Stomach (tissue), 8 donors: ENCODE measurements at regions not wholly inside any gene's neighbourhood (a gene's known extent, or its start where the extent isn't known, plus 50 kb on each side); places are given as distances from the start of the nearest gene placed in this dataset.

Experiments used
- DNase-seq, 2 donors: peaks; one replicate each; pipeline versions ENCODE4 v3.0.0 to v3.0.0-alpha.2; 2013 to 2019
- H3K27ac ChIP-seq, 5 donors: fragments of 200-600 bp in 4 of 5; sonication (generic) in 4 of 5; one replicate each; pipeline ENCODE4 v1.5.1; 2013 to 2019; ENCODE audit warnings: mild to moderate bottlenecking in 1 of 5, moderate library complexity in 1 of 5
- H3K27me3 ChIP-seq, 3 donors: fragments of 200-600 bp; sonication (generic); one replicate each; pipeline ENCODE4 v1.5.1; 2017 to 2019; ENCODE audit warnings: mixed run types in 1 of 3
- H3K36me3 ChIP-seq, 4 donors: fragments of 200-600 bp; sonication (generic); 1 replicate in 3 of 4; 2 replicates in 1 of 4; pipeline ENCODE4 v1.5.1; 2016 to 2019
- H3K4me1 ChIP-seq, 4 donors: fragments of 200-600 bp; sonication (generic); one replicate each; pipeline ENCODE4 v1.5.1; 2016 to 2019
- H3K4me3 ChIP-seq, 4 donors: fragments of 200-600 bp; sonication (generic) in 3 of 4; one replicate each; pipeline ENCODE4 v1.5.1; 2016 to 2019; ENCODE audit warnings: mild to moderate bottlenecking in 1 of 4
- H3K9me3 ChIP-seq, 4 donors: fragments of 200-600 bp; sonication (generic); one replicate each; pipeline ENCODE4 v1.5.1; 2016 to 2019
- EP300 ChIP-seq: sonication (generic); formaldehyde crosslinking; IDR thresholded peaks from one replicate; pipeline ENCODE4 v1.6.1; 2017; ENCODE audit warnings: antibody characterized with exemption
- POLR2A ChIP-seq, 4 donors: fragments of 450-650 bp; IDR thresholded peaks; one replicate each; pipeline ENCODE4 v1.6.1; 2016; ENCODE audit warnings: antibody characterized with exemption in 4 of 4, control low read depth in 2 of 4, mild to moderate bottlenecking in 1 of 4, moderate library complexity in 1 of 4
- POLR2AphosphoS5 ChIP-seq, 3 donors: sonication (generic); formaldehyde crosslinking; IDR thresholded peaks; one replicate each; pipeline ENCODE4 v1.6.1; 2016; ENCODE audit warnings: antibody characterized with exemption in 3 of 3
- WGBS, 5 donors: extraction: QIAGEN DNeasy Blood & Tissue Kit in 3 of 5; methylation state at CpG; one replicate each; pipeline versions ENCODE4 v1.1.5 to v1.1.7; 2013 to 2018; 5-methylcytosine and 5-hydroxymethylcytosine counted together
- intact Hi-C: fragments of 100-400 bp; cut with DNase I; formaldehyde crosslinking; loops from one replicate; pipeline ENCODE4 v1.15.1; 2023; ENCODE audit warnings: low total_unique reads
- TF ChIP-seq, protein P1 (sequence below), 7 experiments: fragments of 450-650 bp in 4 of 7; fragments of 200-600 bp in 3 of 7; sonication (generic) in 3 of 7; IDR thresholded peaks; one replicate each; pipeline ENCODE4 v1.5.1; 2016 to 2019; ENCODE audit warnings: antibody characterized with exemption in 7 of 7, control low read depth in 2 of 7, mild to moderate bottlenecking in 1 of 7
- donor health status: healthy with polysubstance abuse.
- donor health status: Bipolar disorder and iron deficiency.
- donor health status: healthy.

DNA sequence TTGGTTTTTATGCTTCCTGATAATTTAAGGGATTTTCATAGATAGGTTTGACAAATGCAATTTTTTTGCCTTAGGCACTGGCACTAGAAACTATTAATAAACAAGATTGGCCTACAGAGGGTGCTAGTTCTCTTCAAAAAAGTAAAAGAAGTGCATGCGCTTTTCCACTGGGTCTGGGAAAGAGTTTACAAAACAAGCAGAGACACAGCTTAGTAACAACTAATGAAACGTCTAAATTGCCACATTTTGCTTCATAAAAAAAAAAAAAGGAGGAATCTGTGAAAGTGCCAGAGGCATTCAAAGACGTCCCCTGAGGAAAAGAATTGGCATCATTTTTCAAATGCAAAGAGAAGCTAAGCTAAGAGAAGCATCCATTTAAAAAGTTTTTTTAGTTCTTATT is 58.3 kb upstream of the EEA1 start:
- DNase-seq, result peak in 1 of 2 donors; percentile 87
- Histone ChIP-seq H3K27ac (peak overlapping the region in 3 of 5 donors; percentile 58 to 75 (median 67)), H3K36me3 (no peaks in the 10 kb centered on the region), H3K4me1 (peaks cover 5 to 25% (median 16%) of the 10 kb centered on the region in 4 donors), H3K9me3 (no peaks in the 10 kb centered on the region), H3K27me3 (no peaks in the 10 kb centered on the region), H3K4me3 (no peak overlapping the region)
- TF ChIP-seq, protein P1, sequence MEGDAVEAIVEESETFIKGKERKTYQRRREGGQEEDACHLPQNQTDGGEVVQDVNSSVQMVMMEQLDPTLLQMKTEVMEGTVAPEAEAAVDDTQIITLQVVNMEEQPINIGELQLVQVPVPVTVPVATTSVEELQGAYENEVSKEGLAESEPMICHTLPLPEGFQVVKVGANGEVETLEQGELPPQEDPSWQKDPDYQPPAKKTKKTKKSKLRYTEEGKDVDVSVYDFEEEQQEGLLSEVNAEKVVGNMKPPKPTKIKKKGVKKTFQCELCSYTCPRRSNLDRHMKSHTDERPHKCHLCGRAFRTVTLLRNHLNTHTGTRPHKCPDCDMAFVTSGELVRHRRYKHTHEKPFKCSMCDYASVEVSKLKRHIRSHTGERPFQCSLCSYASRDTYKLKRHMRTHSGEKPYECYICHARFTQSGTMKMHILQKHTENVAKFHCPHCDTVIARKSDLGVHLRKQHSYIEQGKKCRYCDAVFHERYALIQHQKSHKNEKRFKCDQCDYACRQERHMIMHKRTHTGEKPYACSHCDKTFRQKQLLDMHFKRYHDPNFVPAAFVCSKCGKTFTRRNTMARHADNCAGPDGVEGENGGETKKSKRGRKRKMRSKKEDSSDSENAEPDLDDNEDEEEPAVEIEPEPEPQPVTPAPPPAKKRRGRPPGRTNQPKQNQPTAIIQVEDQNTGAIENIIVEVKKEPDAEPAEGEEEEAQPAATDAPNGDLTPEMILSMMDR (IDR thresholded peaks at IDR 0.05), result peak in 5 of 7 experiments; percentile 31 to 74 (median 60)
- TF ChIP-seq POLR2AphosphoS5 (IDR thresholded peaks at IDR 0.05), result peak in 1 of 3 donors; percentile 13
- no peak for TF ChIP-seq EP300
- 0 to 8% (median 3%) methylated on average over 3 of the region's 3 CpGs for WGBS, 5 donors
- intact Hi-C loops, result loop anchor here (10.0 kb wide), 1 partner anchor 407 kb away; no protein-coding TSS in a partner anchor

DNA sequence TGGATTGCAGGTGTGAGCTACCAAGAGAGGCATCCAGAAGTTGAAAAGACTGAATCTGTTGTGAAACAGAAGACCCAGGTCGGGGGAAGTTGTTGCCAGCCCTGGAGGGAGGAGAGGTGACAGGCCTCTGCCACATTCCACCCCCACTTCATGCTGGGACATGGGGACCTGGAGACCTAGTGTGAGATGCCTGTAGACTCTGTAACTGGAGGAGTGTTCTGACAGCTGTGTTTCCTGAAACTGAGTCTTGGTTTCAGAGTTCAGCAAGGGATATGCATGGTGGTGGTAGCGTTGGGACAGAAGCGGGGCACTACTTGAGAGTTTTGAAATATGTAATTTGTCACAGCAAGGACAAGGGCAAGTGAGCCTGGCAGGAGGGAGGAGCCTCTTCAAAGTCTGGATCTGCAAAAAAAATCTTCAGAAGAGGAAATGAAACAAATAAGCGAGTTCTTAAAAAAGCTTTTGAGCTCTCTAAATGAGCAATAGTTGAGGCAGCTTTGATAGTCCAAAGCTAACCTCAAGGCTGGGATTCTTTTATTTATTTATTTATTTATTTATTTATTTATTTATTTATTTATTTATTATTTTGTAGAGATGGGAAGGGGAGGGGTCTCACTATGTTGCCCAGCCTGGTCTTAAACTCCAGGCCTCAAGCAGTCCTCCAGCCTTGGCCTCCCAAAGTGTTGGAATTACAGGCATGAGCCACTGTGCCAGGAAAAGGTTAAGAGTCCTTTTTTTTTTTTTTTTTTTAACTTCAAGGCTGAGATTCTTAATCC is 58.9 kb upstream of the EEA1 start:
- H3K36me3 ChIP-seq, result no peaks in the 10 kb centered on the region
- peak in 1 of 2 donors; percentile 46 for DNase-seq
- no peaks in the 10 kb centered on the region for H3K27me3 ChIP-seq
- intact Hi-C loops, result loop anchor here (10.0 kb wide), 1 partner anchor 407 kb away; no protein-coding TSS in a partner anchor
- no peak overlapping the region for H3K4me3 ChIP-seq
- peak overlapping the region in 3 of 5 donors; percentile 58 to 75 (median 67) for H3K27ac ChIP-seq
- TF ChIP-seq POLR2A (IDR thresholded peaks at IDR 0.05) (no peak), EP300 (no peak), POLR2AphosphoS5 (IDR thresholded peaks at IDR 0.05) (no peak)
- TF ChIP-seq, protein P1 (IDR thresholded peaks at IDR 0.05), result no peak
- 57 to 75% (median 64%) methylated on average over 4 of the region's 4 CpGs for WGBS, 5 donors
- H3K4me1 ChIP-seq, result peaks cover 5 to 25% (median 16%) of the 10 kb centered on the region in 4 donors
- no peaks in the 10 kb centered on the region for H3K9me3 ChIP-seq

DNA sequence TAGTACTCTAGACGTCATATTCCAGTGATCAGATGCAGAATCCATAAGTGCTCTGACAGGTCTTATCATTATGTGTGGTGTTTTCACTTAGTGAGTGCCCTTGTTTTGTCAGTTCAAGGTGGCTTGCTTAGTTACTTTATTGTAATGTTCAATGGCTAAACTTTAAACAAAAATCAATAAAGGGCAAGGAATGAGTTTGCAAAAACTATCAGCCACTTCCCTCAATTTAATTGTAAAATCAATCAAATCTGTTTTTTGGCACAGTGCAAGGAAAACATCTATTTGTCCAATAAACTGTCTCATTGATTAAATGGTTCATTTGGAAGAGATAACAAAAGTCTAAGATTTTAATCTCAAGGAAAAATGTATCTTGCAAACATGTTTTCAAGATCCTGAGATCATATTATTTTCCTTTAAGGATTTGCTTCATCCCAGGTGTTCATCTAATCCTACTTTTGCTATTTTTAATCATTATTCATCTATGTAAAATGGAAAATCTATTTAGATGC is 59.6 kb upstream of the EEA1 start:
- Histone ChIP-seq H3K27ac (peak overlapping the region in 1 of 5 donors; percentile 75), H3K4me1 (peaks cover 5 to 25% (median 16%) of the 10 kb centered on the region in 4 donors), H3K27me3 (no peaks in the 10 kb centered on the region), H3K9me3 (no peaks in the 10 kb centered on the region), H3K36me3 (no peaks in the 10 kb centered on the region), H3K4me3 (no peak overlapping the region)
- intact Hi-C loops, result loop anchor here (10.0 kb wide), 1 partner anchor 406 kb away; no protein-coding TSS in a partner anchor
- WGBS, 5 donors, result 20 to 29% (median 25%) methylated on average over 1 of the region's 1 CpG
- DNase-seq, result peak in 1 of 2 donors; percentile 23
- TF ChIP-seq, protein P1 (IDR thresholded peaks at IDR 0.05), result no peak
- TF ChIP-seq EP300 (no peak), POLR2AphosphoS5 (IDR thresholded peaks at IDR 0.05) (no peak), POLR2A (IDR thresholded peaks at IDR 0.05) (no peak)

DNA sequence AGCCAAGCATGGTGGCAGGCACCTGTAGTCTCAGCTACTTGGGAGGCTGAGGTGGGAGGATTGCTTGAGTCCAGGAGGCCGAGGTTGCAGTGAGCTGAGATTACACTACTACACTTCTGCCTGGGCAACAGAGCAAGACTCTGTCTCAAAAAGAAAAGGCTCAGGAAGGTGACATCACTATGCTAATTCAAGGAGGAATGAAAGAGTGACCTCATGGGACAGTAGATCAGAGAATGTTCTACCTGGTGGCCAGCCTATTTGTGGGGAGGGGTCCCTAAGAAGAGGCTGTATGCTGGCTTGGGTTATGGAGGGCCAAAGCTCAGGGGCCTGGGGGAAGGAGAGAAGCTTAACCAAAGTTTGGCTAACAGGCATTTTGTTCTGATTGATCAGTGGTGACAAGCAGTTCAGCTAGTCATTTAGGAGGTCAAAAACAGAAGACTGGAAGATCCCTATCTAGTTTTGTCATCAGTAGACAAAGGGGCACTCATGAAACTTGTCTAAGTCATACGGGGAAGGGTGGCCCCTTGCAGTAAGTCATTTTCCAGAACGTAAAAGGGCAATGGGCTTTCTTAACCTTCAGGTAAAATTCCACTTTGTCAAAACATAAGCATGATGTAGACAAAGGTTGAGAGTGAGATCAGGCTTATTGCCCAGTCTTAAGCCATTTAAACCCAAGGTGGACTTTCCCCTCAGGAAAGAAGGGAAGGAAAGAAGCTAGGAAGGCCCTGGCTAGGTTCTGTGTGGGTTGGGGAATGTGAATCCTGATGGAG is 60.8 kb upstream of the EEA1 start:
- H3K27me3 ChIP-seq, result no peaks in the 10 kb centered on the region
- intact Hi-C loops, result loop anchor here (10.0 kb wide), 1 partner anchor 405 kb away; no protein-coding TSS in a partner anchor
- H3K36me3 ChIP-seq, result no peaks in the 10 kb centered on the region
- DNase-seq, result no peak
- H3K4me1 ChIP-seq, result peaks cover 5 to 25% (median 16%) of the 10 kb centered on the region in 4 donors
- H3K27ac ChIP-seq, result no peak overlapping the region
- 67 to 86% (median 76%) methylated on average over 3 of the region's 3 CpGs for WGBS, 5 donors
- H3K4me3 ChIP-seq, result no peak overlapping the region
- no peak for TF ChIP-seq POLR2A (IDR thresholded peaks at IDR 0.05)
- TF ChIP-seq, protein P1 (IDR thresholded peaks at IDR 0.05), result no peak
- no peak for TF ChIP-seq EP300
- TF ChIP-seq POLR2AphosphoS5 (IDR thresholded peaks at IDR 0.05), result no peak
- H3K9me3 ChIP-seq, result no peaks in the 10 kb centered on the region
